ENCODE measurements at regions not wholly inside any gene's neighbourhood (a gene's known extent, or its start where the extent isn't known, plus 50 kb on each side); places are given as distances from the start of the nearest gene placed in this dataset.
"Not testable (repeated sequence)": the region's sequence is repeated elsewhere in the genome, so short reads cannot be mapped to it uniquely, and the experiment has no call there.

- no peak for DNase-seq (ENCODE audit: low read depth)
These were observed 125.9 kb upstream of the ARX start for GRCh38 chrX:25141684-25142083.

- no peak for DNase-seq (ENCODE audit: low read depth)
These were observed 115.3 kb upstream of the ARX start for GRCh38 chrX:25131055-25131454.

- no peak for DNase-seq (ENCODE audit: low read depth)
These were observed 114.9 kb upstream of the ARX start for GRCh38 chrX:25130619-25131018.

- no peak for DNase-seq (ENCODE audit: low read depth)
These were observed 109.7 kb upstream of the ARX start for GRCh38 chrX:25125483-25125882.

- DNase-seq (ENCODE audit: low read depth), result no peak
These were observed 108.6 kb upstream of the ARX start for GRCh38 chrX:25124391-25124790.

- no peak for DNase-seq (ENCODE audit: low read depth)
These were observed 96.4 kb upstream of the ARX start for GRCh38 chrX:25112156-25112555.

GRCh38 chrX:25108481-25108880, 92.7 kb upstream of the ARX start:
- no peak for DNase-seq (ENCODE audit: low read depth)

- no peak for DNase-seq (ENCODE audit: low read depth)
These were observed 89.5 kb upstream of the ARX start for GRCh38 chrX:25105221-25105620.

GRCh38 chrX:25096522-25097045, 80.8 kb upstream of the ARX start:
- no peak for DNase-seq (ENCODE audit: low read depth)

- not testable (repeated sequence) for DNase-seq (ENCODE audit: low read depth)
These were observed 75.4 kb upstream of the ARX start for GRCh38 chrX:25091152-25091551.

- DNase-seq (ENCODE audit: low read depth), result no peak
These were observed 68.7 kb upstream of the ARX start for GRCh38 chrX:25084446-25084845.

- DNase-seq (ENCODE audit: low read depth), result no peak
These were observed 67.9 kb upstream of the ARX start for GRCh38 chrX:25083661-25084060.

- no peak for DNase-seq (ENCODE audit: low read depth)
These were observed 63.3 kb upstream of the ARX start for GRCh38 chrX:25079020-25079419.

- no peak for DNase-seq (ENCODE audit: low read depth)
These were observed 61.3 kb upstream of the ARX start for GRCh38 chrX:25076941-25077500.

- no peak for DNase-seq (ENCODE audit: low read depth)
These were observed 56.5 kb upstream of the ARX start for GRCh38 chrX:25072247-25072646.

GRCh38 chrX:25070038-25070437, 54.3 kb upstream of the ARX start:
- no peak for DNase-seq (ENCODE audit: low read depth)

GRCh38 chrX:25069209-25069608, 53.4 kb upstream of the ARX start:
- no peak for DNase-seq (ENCODE audit: low read depth)

GRCh38 chrX:25068340-25068739, 52.6 kb upstream of the ARX start:
- no peak for DNase-seq (ENCODE audit: low read depth)

GRCh38 chrX:25067271-25068172, 51.8 kb upstream of the ARX start:
- no peak for DNase-seq (ENCODE audit: low read depth)

- DNase-seq (ENCODE audit: low read depth), result no peak
These were observed 50.4 kb upstream of the ARX start for GRCh38 chrX:25066131-25066530.

All from T-helper 22 cell (primary cell).